HEK293 (cell line): ENCODE measurements at regions not wholly inside any gene's neighbourhood (a gene's known extent, or its start where the extent isn't known, plus 50 kb on each side); places are given as distances from the start of the nearest gene placed in this dataset.

Experiments
- CTCF ChIA-PET: fragments of 350-600 bp; formaldehyde crosslinking; extraction: SDS; loops from one replicate; lab custom pipeline; 2021; ENCODE audit warnings: antibody characterized with exemption; lab: Yijun Ruan, JAX
- POLR2A ChIA-PET: fragments of 300-600 bp; formaldehyde crosslinking; extraction: SDS; loops from one replicate; lab custom pipeline; 2020; ENCODE audit warnings: antibody characterized with exemption, inconsistent platforms; lab: Yijun Ruan, JAX
- H3K27ac ChIP-seq: fragments of 200-500 bp; sonication (Bioruptor generic); 2 replicates; pipeline ENCODE4 v1.5.1; 2014; ENCODE audit warnings: low read depth, low read length, control low read depth, inconsistent platforms; ENCODE audit errors: extremely low read depth
- H3K36me3 ChIP-seq, 2 experiments: fragments of 200-500 bp in 1 of 2; sonication (Bioruptor generic) in 1 of 2; 1 replicate in 1 of 2; 2 replicates in 1 of 2; pipeline ENCODE4 v1.5.1; 2014 to 2017; ENCODE audit warnings: inconsistent platforms in 2 of 2, low read length in 2 of 2; ENCODE audit not compliant: control insufficient read depth in 2 of 2, insufficient read depth in 1 of 2
- H3K4me1 ChIP-seq: fragments of 200-500 bp; sonication (Bioruptor generic); 2 replicates; pipeline ENCODE4 v1.5.1; 2014; ENCODE audit warnings: mild to moderate bottlenecking, low read length, inconsistent platforms; ENCODE audit not compliant: control insufficient read depth, insufficient read depth
- H3K4me3 ChIP-seq: 2 replicates; pipeline ENCODE4 v1.5.1; 2011; ENCODE audit warnings: low read depth, mild to moderate bottlenecking, control low read depth, low read length, moderate library complexity
- H3K9me3 ChIP-seq: fragments of 200-500 bp; sonication (Bioruptor generic); 2 replicates; pipeline ENCODE4 v1.5.1; 2014; ENCODE audit warnings: low read depth, low read length, inconsistent platforms; ENCODE audit not compliant: control insufficient read depth, insufficient read depth
- GLIS1 ChIP-seq: fragments of 450-650 bp; formaldehyde crosslinking; IDR thresholded peaks from 2 replicates; pipeline ENCODE4 v1.5.1; 2016; ENCODE audit warnings: missing biosample characterization, missing genetic modification characterization
- SP3 ChIP-seq: fragments of 450-650 bp; formaldehyde crosslinking; IDR thresholded peaks from 2 replicates; pipeline ENCODE4 v1.5.1; 2016; ENCODE audit warnings: missing biosample characterization, missing genetic modification characterization
- ZFP3 ChIP-seq: fragments of 450-650 bp; formaldehyde crosslinking; IDR thresholded peaks from 2 replicates; pipeline ENCODE4 v1.5.1; 2016; ENCODE audit warnings: low read depth, missing biosample characterization, missing genetic modification characterization
- ZFP41 ChIP-seq: fragments of 450-650 bp; formaldehyde crosslinking; IDR thresholded peaks from 2 replicates; pipeline ENCODE4 v1.5.1; 2016; ENCODE audit warnings: missing biosample characterization, missing genetic modification characterization, borderline replicate concordance
- ZNF132 ChIP-seq: fragments of 450-650 bp; formaldehyde crosslinking; IDR thresholded peaks from 2 replicates; pipeline ENCODE4 v1.5.1; 2017; ENCODE audit warnings: missing biosample characterization, missing genetic modification characterization, borderline replicate concordance
- ZNF324 ChIP-seq: fragments of 450-650 bp; formaldehyde crosslinking; IDR thresholded peaks from 2 replicates; pipeline ENCODE4 v1.5.1; 2016; ENCODE audit warnings: missing biosample characterization, missing genetic modification characterization
- ZNF544 ChIP-seq: fragments of 450-650 bp; formaldehyde crosslinking; IDR thresholded peaks from 2 replicates; pipeline ENCODE4 v1.5.0; 2017; ENCODE audit warnings: missing biosample characterization, missing genetic modification characterization
- ZNF747 ChIP-seq: fragments of 450-650 bp; formaldehyde crosslinking; IDR thresholded peaks from 2 replicates; pipeline ENCODE4 v1.5.1; 2016; ENCODE audit warnings: missing biosample characterization, missing genetic modification characterization
- ZNF785 ChIP-seq: fragments of 450-650 bp; formaldehyde crosslinking; IDR thresholded peaks from 2 replicates; pipeline ENCODE4 v1.5.1; 2016; ENCODE audit warnings: missing biosample characterization, missing genetic modification characterization
- ZSCAN30 ChIP-seq: fragments of 450-650 bp; IDR thresholded peaks from 2 replicates; pipeline ENCODE4 v1.5.1; 2018; ENCODE audit warnings: missing biosample characterization, mild to moderate bottlenecking, missing genetic modification characterization, moderate library complexity
- ZXDB ChIP-seq: fragments of 450-650 bp; formaldehyde crosslinking; IDR thresholded peaks from 2 replicates; pipeline ENCODE4 v1.5.1; 2016; ENCODE audit warnings: missing biosample characterization, missing genetic modification characterization
- TF ChIP-seq, protein P1 (sequence below): fragments of 450-650 bp; formaldehyde crosslinking; IDR thresholded peaks from 2 replicates; pipeline ENCODE4 v1.5.0; 2017; ENCODE audit warnings: missing biosample characterization, missing genetic modification characterization, borderline replicate concordance
- TF ChIP-seq, protein P2 (sequence below): fragments of 450-650 bp; formaldehyde crosslinking; IDR thresholded peaks from 2 replicates; pipeline ENCODE4 v1.5.1; 2016; ENCODE audit warnings: missing biosample characterization, missing genetic modification characterization
- TF ChIP-seq, protein P3 (sequence below): fragments of 450-650 bp; formaldehyde crosslinking; IDR thresholded peaks from 2 replicates; pipeline ENCODE4 v1.5.1; 2017; ENCODE audit warnings: missing biosample characterization, missing genetic modification characterization
- TF ChIP-seq, protein P4 (sequence below): fragments of 450-650 bp; formaldehyde crosslinking; conservative IDR thresholded peaks from 2 replicates; pipeline ENCODE4 v1.5.1; 2016; ENCODE audit warnings: low read depth, missing biosample characterization, missing genetic modification characterization
- TF ChIP-seq, protein P5 (sequence below): fragments of 450-650 bp; formaldehyde crosslinking; IDR thresholded peaks from 2 replicates; pipeline ENCODE4 v1.5.1; 2016; ENCODE audit warnings: missing biosample characterization, missing genetic modification characterization

DNA sequence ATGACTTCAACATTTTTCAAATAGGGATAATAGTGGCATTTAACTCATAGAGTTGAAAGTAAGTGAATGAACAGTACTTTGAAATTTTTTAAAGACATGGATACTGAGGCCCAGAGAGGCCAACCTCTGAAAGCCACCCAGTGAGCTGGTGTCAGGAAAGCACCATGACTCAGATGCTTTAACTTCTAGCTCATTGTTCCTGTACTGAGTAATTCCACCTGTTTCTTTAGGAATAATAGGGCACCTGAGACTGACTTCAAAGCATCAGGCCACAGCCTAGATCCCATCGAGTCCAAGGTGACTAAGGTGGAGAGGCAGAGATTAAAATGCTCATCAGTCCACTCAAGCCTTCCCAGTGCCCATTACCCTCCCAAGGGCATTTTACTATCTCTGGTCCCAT, 491.8 kb upstream of the TENM4 start (continued):
- TF ChIP-seq ZNF132 (tag by site-specific recombination): no peak
- TF ChIP-seq, all 188 proteins: peak for 0

DNA sequence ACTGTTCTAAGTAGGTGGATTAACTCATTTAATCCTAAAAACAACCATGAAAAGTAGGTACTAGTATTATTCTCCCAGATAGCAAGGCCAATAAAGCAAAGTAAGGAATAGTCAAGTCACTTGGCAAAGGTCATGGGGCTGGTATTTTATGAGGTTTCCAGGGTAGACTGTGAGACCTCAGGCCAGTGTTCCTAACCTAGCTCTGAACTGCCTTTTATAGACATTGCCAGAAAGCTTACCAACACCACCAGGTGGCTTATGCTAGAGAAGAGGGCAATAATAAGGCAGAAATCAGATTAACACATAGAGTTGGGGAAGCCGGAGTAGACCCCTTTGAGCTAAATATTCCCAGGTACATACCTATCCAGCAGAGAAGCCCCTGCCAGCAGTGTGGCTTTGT, 490.9 kb upstream of the TENM4 start:
- no peaks in the 10 kb centered on the region for H3K4me1 ChIP-seq
- POLR2A ChIA-PET: no interaction called here
- CTCF ChIA-PET: interaction anchor here (0.5 kb wide), 1 partner anchor 437 kb away, joined by 3 read pairs; no protein-coding TSS in a partner anchor
- TF ChIP-seq ZNF747 (tag by site-specific recombination): no peak
- TF ChIP-seq, protein P1, sequence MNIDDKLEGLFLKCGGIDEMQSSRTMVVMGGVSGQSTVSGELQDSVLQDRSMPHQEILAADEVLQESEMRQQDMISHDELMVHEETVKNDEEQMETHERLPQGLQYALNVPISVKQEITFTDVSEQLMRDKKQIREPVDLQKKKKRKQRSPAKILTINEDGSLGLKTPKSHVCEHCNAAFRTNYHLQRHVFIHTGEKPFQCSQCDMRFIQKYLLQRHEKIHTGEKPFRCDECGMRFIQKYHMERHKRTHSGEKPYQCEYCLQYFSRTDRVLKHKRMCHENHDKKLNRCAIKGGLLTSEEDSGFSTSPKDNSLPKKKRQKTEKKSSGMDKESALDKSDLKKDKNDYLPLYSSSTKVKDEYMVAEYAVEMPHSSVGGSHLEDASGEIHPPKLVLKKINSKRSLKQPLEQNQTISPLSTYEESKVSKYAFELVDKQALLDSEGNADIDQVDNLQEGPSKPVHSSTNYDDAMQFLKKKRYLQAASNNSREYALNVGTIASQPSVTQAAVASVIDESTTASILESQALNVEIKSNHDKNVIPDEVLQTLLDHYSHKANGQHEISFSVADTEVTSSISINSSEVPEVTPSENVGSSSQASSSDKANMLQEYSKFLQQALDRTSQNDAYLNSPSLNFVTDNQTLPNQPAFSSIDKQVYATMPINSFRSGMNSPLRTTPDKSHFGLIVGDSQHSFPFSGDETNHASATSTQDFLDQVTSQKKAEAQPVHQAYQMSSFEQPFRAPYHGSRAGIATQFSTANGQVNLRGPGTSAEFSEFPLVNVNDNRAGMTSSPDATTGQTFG (tag by site-specific recombination): no peak
- TF ChIP-seq, protein P2, sequence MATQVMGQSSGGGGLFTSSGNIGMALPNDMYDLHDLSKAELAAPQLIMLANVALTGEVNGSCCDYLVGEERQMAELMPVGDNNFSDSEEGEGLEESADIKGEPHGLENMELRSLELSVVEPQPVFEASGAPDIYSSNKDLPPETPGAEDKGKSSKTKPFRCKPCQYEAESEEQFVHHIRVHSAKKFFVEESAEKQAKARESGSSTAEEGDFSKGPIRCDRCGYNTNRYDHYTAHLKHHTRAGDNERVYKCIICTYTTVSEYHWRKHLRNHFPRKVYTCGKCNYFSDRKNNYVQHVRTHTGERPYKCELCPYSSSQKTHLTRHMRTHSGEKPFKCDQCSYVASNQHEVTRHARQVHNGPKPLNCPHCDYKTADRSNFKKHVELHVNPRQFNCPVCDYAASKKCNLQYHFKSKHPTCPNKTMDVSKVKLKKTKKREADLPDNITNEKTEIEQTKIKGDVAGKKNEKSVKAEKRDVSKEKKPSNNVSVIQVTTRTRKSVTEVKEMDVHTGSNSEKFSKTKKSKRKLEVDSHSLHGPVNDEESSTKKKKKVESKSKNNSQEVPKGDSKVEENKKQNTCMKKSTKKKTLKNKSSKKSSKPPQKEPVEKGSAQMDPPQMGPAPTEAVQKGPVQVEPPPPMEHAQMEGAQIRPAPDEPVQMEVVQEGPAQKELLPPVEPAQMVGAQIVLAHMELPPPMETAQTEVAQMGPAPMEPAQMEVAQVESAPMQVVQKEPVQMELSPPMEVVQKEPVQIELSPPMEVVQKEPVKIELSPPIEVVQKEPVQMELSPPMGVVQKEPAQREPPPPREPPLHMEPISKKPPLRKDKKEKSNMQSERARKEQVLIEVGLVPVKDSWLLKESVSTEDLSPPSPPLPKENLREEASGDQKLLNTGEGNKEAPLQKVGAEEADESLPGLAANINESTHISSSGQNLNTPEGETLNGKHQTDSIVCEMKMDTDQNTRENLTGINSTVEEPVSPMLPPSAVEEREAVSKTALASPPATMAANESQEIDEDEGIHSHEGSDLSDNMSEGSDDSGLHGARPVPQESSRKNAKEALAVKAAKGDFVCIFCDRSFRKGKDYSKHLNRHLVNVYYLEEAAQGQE (tag by site-specific recombination): no peak
- no peak for TF ChIP-seq GLIS1 (tag by site-specific recombination)
- no peak for TF ChIP-seq ZNF324 (tag by site-specific recombination)
- no peak for TF ChIP-seq ZFP3 (tag by site-specific recombination)
- TF ChIP-seq, protein P3, sequence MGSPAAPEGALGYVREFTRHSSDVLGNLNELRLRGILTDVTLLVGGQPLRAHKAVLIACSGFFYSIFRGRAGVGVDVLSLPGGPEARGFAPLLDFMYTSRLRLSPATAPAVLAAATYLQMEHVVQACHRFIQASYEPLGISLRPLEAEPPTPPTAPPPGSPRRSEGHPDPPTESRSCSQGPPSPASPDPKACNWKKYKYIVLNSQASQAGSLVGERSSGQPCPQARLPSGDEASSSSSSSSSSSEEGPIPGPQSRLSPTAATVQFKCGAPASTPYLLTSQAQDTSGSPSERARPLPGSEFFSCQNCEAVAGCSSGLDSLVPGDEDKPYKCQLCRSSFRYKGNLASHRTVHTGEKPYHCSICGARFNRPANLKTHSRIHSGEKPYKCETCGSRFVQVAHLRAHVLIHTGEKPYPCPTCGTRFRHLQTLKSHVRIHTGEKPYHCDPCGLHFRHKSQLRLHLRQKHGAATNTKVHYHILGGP: no peak
- no peak for TF ChIP-seq SP3 (tag by site-specific recombination)
- TF ChIP-seq ZFP41: no peak
- TF ChIP-seq ZNF785 (tag by site-specific recombination): no peak
- no peak for TF ChIP-seq ZSCAN30 (tag by site-specific recombination)
- TF ChIP-seq, protein P4, sequence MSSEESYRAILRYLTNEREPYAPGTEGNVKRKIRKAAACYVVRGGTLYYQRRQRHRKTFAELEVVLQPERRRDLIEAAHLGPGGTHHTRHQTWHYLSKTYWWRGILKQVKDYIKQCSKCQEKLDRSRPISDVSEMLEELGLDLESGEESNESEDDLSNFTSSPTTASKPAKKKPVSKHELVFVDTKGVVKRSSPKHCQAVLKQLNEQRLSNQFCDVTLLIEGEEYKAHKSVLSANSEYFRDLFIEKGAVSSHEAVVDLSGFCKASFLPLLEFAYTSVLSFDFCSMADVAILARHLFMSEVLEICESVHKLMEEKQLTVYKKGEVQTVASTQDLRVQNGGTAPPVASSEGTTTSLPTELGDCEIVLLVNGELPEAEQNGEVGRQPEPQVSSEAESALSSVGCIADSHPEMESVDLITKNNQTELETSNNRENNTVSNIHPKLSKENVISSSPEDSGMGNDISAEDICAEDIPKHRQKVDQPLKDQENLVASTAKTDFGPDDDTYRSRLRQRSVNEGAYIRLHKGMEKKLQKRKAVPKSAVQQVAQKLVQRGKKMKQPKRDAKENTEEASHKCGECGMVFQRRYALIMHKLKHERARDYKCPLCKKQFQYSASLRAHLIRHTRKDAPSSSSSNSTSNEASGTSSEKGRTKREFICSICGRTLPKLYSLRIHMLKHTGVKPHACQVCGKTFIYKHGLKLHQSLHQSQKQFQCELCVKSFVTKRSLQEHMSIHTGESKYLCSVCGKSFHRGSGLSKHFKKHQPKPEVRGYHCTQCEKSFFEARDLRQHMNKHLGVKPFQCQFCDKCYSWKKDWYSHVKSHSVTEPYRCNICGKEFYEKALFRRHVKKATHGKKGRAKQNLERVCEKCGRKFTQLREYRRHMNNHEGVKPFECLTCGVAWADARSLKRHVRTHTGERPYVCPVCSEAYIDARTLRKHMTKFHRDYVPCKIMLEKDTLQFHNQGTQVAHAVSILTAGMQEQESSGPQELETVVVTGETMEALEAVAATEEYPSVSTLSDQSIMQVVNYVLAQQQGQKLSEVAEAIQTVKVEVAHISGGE (tag by site-specific recombination): no peak
- no peak for TF ChIP-seq ZNF544 (tag by site-specific recombination)
- no peak for TF ChIP-seq ZXDB (tag by site-specific recombination)
- TF ChIP-seq, protein P5, sequence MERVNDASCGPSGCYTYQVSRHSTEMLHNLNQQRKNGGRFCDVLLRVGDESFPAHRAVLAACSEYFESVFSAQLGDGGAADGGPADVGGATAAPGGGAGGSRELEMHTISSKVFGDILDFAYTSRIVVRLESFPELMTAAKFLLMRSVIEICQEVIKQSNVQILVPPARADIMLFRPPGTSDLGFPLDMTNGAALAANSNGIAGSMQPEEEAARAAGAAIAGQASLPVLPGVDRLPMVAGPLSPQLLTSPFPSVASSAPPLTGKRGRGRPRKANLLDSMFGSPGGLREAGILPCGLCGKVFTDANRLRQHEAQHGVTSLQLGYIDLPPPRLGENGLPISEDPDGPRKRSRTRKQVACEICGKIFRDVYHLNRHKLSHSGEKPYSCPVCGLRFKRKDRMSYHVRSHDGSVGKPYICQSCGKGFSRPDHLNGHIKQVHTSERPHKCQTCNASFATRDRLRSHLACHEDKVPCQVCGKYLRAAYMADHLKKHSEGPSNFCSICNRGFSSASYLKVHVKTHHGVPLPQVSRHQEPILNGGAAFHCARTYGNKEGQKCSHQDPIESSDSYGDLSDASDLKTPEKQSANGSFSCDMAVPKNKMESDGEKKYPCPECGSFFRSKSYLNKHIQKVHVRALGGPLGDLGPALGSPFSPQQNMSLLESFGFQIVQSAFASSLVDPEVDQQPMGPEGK (tag by site-specific recombination): no peak
- TF ChIP-seq, all 188 proteins: peak for 0
- Histone ChIP-seq H3K4me3 (no peak overlapping the region), H3K36me3 (no peaks in the 10 kb centered on the region), H3K9me3 (no peaks in the 10 kb centered on the region), H3K27ac (no peak overlapping the region)
